Umbilical cord (tissue), 1 donor: ENCODE measurements at regions not wholly inside any gene's neighbourhood (a gene's known extent, or its start where the extent isn't known, plus 50 kb on each side); places are given as distances from the start of the nearest gene placed in this dataset.
"Not testable (repeated sequence)": the region's sequence is repeated elsewhere in the genome, so short reads cannot be mapped to it uniquely, and the experiment has no call there.

Experiments
- DNase-seq: peaks from one replicate; pipeline ENCODE4 v3.0.0-alpha.2; 2015; ENCODE audit warnings: low spot score

DNA sequence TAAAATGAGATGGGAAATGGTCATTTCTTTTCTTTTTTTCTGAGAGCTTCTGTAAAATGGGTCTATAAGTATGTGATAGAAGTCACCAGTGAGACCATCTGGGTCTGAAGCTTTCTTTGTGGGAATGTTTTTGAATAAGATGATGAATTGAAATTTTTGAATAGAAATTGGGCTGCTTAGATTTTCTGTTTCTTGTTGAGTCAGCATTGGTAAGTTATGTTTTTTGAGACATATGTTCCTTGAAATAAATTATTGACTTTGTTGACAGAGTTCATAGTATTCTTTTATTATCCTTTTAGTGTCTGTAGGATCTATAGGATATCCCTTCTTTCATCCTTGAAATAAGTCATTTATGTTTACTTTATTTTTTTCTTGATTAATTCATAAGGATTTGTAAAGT is 208.1 kb downstream of the OPA1 start:
- DNase-seq, result no peak

DNA sequence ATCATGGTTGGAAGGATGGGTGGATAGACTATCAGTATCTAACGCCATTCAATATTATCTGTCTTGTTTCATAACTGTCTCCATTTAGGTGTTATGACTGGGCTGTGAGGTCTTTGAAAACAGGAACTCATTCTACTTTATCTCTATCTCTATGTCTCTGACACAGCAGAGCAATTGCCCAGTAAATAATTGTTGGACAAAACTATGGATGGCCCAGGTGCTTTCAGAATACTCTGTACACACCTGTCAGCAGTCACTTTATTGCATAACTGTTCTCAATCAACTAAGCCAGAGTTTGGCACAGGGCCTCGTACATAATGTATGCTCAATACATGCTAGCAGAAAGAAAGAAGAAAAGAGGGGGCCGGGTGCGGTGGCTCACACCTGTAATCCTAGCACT is 210.3 kb downstream of the OPA1 start:
- no peak for DNase-seq

DNA sequence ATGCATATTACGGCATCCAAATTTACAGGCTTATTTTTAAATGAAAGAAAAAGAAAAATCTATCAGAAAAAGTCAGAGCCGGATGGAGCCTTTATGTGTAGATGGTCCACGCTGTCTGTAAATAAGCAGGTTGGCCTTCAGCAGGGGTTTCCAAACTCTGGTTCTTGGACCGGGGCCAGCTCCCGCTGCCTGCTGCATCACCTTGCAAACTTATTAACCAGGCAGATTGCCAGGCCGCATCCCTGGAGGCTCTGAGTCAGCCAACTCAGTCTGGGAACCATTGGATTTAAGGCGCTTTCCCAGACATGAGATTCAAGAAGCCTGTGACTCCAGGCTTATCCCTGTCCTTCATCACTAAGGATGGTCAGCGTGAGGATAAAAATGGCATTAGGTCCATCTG is 212.4 kb downstream of the OPA1 start:
- DNase-seq, result peak; percentile 90

DNA sequence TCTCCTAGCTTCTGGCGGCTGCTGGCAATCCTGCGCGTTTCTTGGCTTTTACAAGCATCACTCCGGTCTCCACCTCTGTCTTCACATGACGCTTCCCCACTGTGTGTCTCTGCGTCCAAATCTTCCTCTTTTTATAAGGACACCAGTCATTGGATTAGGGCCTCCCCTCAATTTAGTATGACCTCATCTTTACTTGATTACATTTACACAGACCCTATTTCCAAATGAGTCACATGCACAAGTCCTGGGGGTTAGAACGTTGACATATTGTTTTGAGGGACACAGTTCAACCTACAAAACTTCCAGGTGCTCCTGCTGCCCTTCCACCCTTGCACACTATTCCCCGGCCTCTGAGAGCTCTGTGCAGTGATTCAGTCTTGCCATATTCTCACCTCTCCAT is 215.3 kb downstream of the OPA1 start:
- DNase-seq, result no peak

DNA sequence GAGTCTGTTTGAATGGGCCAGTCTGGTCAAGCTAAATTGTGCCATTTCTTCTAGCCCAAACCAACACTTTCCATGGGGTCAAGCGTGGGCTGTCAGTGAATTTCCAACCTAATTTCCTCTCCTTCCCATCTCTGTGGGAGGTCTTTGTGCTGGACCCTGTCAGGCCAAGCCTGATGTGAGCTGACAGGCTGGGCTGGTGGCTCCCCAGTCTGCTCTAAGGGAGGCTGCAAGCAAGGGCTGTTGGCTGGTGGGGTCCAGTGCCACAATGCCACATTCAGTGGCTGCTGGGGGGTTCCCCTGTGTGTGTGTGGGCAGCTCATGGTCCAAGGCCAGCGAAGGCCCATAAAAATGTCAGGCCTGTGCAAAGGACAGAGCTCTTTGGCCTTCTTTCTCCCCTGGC is 216.1 kb downstream of the OPA1 start:
- DNase-seq, result no peak

DNA sequence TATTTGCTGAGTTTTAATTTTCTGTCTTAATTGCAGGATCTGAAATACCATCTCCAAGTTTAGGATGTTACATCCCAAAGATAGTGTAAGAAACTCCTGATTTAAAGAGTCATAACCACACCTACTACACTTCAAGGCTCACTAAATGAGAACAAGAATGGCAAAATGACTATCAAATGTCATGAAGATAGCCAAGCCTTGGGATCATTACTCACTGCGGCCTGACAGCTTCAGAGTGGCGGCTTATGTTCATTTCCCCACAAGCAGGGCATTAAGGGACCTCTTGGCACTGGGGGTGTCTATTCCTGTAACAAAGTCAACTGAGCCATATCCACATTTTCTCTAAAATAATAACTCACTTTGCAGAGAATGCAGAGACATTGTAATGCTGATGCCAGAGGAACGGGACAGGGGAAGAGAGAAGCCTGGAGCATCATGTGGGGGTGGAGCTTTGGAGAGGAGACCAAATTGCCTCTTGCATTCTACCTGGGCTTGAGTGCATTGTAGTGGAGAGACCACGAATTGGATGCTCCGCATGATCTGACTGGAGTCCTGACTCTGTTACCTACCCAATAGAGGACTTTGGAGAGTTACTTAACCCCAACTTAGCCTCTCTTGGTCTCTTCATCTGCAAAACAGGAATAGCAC is 219.2 kb downstream of the OPA1 start:
- no peak for DNase-seq

DNA sequence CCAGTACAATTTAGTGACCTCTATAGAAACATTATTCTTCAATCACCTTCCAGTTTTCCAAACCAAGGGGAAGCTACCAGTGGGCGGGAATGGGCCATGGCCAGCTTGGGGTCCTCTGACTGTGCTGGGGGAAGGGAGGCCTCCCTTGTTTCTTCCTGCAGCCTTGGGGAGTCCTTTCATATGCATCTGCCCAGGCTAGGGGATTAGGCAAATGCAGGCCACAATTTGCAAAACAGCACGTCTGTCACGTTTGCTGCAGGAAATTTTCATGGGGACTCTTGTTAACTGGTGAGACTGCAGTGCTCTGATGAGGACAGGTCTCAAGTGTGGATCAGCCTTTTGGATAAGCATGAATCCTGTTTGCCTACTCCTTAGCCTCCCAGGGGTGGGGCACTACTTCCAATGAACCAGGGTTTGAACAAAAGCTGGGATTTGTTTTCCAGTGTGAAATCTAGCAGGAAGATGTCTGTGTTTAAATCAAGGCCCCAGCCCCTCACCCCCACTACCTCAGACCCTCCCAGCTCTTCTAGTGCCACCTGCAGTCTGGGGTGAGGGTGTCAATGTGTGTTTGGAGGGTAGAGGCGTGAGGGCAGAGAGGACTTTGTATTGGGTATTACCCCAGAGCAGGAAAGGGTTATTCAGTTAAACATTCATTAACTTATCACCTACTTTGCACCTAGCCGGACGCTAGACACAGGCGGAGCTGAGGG is 219.9 kb downstream of the OPA1 start:
- DNase-seq, result no peak

DNA sequence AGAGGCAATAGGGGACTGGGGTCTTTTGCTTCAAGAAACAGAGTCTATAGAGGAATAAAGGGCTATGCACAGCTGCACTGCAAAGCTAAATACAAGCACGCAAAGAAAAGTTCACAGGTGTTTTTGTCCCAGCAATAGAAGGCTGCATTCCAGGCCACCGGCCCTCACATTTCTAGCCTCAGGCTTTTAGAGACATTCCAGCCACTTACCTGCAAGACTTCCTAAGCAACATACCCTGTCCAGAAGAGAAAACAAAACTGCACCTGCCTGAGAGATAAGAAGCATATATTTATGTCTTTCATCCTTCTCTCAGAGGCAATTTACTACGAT is 220.5 kb downstream of the OPA1 start:
- DNase-seq, result no peak

DNA sequence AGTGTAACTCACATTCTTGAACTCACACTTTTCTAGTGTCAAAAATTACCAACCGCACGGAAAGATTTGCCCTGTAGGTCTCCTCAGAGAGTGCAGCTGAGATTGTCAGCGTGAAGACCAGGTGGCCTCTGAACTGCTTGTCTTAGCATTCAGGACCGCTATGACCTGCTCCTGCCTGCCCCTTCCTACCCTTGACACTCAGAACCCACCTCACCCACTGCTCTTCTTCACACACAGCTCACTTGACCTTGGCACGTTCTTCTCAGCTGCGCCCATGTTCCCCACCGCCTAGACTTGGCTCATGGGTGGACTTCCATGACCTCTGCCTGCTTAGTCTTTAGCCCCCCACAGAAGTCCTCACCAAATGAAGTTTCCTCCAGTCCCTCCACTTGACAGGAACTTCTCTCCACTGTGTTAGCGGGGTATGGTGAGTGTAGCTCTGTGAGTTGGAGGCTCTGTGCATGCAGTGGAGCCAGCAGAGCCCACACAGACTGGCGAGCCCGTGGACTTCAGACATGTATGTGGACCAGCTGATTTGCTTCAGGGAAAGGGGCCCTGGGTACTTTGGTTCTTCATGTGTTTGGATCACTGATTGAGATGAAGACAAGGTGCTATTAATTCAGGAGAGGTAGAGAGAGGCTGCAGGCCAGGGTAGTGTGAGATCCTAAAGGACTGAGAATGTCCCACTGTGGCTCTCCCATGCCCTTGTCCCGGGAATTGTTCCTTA is 221.3 kb downstream of the OPA1 start:
- no peak for DNase-seq

DNA sequence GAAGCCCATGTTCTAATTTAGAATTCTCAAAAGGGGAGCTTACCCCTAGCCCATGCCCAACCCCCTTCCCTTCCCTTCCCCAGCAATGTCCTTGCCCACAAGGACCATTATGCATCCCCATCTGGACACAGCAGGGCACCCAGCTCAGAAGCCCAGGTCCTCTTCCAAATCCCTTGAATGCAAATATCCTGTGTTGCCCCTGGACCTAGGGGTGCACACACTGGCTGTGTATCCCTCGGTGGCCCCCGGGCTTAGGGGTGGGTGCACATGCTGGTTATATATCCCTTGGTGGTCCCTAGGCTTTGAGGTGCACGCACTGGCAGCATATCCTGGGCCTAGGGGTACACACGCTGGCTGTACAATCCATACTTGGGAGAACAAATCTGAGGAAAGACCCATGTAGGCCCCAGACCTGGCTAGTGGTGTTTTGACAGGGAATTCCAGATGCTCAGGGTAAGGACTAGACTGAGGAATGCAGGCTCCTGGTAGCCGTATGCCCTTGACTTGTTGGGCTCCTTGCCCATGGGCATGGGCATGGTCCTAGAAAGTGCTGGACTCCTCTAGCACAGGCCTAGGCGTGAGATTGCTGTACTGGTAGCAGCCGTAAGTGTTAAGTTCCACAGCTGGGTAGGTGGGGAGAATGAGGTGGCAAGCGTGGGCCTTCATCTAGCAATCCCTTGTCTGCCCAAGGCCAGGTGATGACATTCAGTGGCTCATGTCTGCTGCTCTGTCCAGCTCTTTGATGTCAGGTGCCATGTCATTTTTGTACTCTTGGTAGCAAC is 222.4 kb downstream of the OPA1 start:
- no peak for DNase-seq

DNA sequence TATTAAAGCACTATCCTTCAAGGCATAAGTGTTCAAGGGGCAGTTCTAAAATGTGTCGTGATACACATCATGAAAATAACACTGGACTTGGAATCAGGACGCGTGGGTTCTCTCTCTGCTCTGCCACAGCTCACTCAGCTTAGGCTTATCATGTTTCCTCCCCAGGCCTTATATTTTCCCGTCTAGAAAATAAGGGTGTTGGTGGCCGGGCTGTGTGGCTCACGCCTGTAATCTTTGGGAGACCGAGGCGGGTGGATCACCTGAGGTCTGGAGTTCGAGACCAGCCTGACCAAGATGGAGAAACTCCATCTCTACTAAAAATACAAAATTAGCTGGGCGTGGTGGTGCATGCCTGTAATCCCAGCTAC is 223.0 kb downstream of the OPA1 start:
- no peak for DNase-seq

DNA sequence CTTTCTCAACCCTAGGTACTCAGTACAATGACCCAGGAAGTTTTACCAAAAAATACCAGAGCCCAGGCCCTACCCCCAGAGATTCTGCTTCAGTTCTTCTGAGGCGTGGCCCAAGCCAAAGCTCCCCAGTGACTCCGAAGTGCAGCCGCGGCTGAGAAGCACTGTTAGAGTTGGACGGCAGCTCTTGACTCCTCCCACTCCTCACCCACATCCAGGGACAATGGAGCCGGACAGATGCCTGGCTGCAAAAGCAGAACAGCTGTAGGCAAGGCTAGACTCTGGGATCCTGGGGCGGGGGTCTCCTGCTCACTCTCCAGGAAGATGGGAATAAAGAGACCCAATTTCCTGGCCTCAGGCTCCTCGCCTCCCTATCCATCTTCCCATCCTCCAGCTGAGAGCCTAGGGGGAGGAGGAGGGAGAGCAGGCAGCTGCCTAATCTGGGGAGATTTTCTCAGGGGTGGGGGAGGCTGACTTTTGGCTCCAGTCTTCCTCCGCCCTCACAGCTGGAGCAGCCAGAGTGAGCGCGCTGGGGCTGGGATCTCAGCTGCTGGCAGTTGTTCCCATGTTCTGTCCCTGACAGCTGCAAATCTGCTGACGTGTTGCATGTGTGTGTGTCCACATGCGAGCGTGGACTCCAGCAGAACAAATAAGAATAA is 223.8 kb downstream of the OPA1 start:
- peak; percentile 98 for DNase-seq

DNA sequence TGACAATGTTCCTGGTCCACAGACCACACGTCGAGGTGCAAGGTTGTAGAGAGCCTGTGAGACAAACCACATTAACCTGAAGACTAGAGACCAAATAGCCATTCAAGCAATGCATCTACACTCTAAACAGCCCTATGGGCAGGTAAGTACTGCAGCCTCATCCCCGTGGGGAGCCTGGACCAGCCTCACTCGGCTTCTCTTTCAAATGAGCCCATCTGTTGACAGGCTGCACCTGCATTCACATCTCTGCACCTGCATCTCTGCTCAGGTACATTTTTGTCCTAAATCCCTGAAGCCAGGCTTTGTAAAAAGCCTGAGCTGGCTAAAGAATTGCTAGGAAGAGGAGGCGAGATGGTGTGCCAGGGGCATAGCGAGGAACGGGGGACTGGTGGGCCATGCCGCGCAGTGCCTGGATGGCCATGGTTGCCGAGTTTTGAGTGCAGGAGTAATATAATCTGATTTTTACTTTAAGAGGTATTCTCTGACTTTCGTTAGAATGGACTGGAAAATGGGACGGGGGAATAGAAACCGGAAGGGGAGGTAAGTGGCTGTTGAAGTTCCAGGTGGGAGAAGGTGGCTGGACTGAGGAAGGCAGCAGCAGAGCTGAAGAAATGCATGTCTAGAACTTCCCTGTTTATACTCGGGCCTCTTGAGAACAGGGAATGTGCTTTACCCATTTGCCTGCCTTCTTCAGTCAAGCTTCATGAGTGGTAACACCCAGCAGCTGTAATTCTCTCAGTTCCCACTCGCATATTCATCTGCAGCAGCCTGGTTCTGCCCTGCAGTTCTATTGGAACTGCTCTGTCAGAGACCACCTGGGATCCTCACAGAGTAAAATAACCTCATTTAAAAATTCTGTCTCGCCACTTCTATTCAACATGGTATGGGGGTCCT is 226.4 kb downstream of the OPA1 start:
- no peak for DNase-seq

DNA sequence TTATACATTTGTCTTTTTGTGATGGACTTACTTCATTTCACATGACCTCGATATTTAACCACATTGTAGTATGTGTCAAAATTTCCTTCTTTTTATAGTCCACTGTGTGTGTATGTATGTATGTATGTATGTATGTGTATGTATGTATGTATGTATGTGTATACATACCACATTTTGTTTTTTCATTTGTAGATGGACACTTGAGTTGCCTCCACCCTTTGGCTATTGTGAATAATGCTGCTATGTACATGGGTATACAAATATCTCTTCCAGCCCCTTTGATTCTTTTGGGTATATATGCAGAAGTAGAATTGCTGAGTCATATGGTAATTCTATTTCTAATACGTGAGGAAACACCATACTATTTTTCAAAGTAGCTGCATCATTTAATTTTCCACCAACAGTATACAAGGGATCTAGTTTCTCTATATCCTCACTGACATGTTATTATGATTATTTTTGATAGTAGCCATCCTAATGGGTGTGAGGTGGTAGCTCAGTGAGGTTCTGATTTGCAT is 228.2 kb downstream of the OPA1 start:
- DNase-seq, result no peak

DNA sequence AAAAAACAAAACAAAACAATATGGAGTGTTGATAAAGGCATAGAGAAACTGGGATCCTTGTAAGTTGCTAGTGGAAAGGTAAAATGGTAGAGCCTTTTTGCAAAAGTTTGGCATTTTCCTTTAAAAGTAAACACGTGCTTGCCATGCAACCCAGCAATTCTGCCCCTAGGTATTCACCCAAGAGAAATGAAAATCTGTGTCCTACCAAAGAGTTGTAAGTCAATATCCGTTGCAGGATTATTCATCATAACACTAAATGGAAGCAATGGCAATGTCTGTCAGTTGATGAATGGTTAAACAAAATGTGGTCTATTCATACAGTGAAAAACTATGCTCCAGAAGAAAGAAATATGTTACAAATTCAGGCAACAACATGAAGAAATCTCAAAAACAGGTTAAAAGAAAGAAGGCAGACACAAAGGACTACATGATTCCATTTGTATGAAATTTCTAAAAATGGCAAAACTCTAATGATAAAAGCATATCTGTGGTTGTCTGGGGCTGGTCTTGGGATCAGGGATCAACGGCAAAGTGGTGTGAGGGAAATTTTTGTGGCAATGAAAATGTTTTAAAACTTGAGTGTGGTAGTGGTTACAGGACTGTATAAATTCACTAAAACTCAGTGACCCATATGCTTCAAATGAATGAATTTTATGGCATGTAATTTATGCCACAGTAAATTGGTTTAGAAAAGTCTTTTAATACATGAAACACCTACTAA is 229.6 kb downstream of the OPA1 start:
- DNase-seq, result no peak

DNA sequence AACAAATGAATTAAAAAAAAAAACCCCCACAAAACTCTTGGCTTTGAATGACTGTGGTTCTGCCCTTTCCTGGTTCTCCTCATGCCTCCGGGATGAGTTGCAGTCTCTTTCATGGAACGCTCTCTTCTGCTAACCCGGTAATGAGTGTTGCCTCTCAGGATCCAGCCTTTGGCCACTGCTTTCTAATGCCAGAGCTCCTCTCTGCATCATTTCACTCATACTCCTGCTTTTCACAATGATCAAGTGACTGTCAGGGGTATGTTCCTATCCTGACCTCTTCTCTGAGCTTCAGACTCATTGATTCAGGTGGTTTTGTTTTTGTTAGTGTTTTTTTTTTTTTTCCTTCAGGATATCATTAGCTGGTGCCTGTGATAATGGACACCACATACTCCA is 230.2 kb downstream of the OPA1 start:
- not testable (repeated sequence) for DNase-seq

DNA sequence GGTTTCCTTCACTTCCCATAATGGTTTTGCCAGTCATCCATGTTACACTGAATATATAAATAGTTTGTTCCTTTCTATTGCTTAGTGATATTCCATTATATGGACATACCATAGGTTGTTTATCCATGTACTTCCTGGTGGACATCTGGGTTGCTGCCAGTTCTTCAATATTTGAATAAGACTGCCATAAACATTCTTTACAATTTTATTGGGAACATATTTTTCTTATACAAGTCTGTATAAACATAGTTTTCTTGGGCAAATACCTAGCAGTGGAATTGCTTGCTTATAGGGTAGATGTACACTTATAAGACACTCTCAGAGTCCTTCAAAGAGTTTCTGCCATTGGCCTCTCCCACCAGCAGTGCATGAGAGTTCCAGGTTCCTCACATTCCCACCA is 231.4 kb downstream of the OPA1 start:
- no peak for DNase-seq

DNA sequence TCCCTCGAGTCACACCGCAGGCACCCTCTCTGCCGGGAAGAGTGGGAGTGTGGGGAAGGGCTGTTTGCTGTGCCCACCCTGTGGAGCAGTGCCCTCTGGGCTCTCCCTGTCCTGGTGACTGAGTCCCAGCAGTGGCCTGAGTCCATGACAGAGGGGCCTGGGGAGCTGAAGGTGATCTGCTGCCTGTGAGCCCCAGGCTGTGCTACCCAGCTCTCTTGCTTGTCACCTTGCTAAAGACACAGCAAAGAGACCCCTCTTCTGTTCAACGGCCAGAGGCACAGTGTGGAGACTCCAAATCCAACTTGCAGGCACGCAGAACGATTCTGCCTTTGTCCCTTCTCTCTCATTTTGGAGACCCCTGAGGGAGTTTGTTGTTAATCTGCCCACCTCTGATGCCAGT is 232.6 kb downstream of the OPA1 start:
- DNase-seq, result no peak

DNA sequence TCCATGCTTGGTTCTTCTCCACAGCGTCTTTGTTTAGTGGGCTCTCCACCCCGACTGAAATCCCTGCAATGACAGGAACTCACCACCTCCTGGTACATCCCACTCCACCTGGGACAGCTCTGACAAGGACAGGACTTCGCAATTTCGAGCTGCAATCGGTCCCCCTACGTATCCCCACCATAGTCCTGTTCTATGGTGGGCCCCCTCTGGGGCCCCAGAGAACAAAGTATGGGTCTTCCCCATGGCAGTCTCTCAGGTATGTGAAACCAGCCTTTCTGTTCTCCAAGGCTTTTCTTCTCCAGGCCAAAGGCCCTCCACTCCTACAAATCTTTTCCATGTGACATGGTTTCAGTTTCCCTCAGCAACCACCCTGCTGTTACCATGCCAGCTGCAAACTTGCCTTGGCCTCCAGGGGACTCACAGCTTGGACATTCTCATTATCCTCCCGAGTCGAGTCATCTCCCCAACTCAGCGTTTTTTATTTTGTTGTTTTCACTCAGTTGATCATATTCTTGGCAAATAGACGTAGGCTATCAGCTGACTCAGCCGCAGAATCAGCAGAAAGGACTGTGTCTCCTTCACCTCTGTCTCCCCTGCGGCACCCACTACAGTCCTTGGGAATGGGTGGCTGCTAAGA is 233.3 kb downstream of the OPA1 start:
- DNase-seq, result no peak
